ENCODE measurements at regions not wholly inside any gene's neighbourhood (a gene's known extent, or its start where the extent isn't known, plus 50 kb on each side); places are given as distances from the start of the nearest gene placed in this dataset.

DNA sequence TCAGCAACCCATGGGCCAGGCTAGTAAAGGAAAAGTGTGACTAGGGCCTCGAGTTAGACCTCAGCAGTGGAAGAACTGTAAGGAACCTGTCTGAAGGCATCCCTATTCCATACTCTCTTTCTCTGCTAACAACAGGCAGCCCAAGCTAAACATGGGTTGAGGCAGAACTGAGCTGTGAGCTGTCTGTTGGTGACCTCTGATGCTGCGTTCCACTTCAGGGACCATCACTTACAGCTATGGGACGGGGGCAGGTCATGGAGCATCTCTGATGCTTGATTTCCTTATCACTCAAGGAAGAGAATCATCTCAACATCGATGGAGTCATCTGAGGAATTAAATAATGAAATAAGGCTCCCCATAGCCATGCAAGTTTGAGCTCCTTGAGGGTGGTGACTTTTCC lies 174.8 kb downstream of the ACTL7B start:
- Histone ChIP-seq H3K4me3 (ENCODE audit: low read depth, low read length, poor library complexity, severe bottlenecking) (no peak overlapping the region), H4K20me1 (ENCODE audit: insufficient read depth, low read length) (no peaks in the 10 kb centered on the region), H3K4me1 (ENCODE audit: insufficient read depth, low read length, severe bottlenecking) (no peaks in the 10 kb centered on the region), H3F3A (ENCODE audit: insufficient read depth, low read length) (no peaks in the 10 kb centered on the region), H3K4me2 (ENCODE audit: low read length) (no peak overlapping the region), H3K27ac (ENCODE audit: low read depth, low read length, poor library complexity, severe bottlenecking) (no peak overlapping the region), H3K36me3 (ENCODE audit: insufficient read depth, low read length) (no peaks in the 10 kb centered on the region), H3K9ac (ENCODE audit: low read length) (no peak overlapping the region), H3K9me2 (ENCODE audit: low read depth, low read length) (no peaks in the 10 kb centered on the region), H3K27me3 (ENCODE audit: insufficient read depth, low read length) (no peaks in the 10 kb centered on the region), H3K79me2 (ENCODE audit: insufficient read depth, low read length) (no peaks in the 10 kb centered on the region), H2AFZ (ENCODE audit: low read length) (no peak overlapping the region), H3K9me3 (ENCODE audit: low read length) (no peaks in the 10 kb centered on the region)
- TF ChIP-seq, protein P1, sequence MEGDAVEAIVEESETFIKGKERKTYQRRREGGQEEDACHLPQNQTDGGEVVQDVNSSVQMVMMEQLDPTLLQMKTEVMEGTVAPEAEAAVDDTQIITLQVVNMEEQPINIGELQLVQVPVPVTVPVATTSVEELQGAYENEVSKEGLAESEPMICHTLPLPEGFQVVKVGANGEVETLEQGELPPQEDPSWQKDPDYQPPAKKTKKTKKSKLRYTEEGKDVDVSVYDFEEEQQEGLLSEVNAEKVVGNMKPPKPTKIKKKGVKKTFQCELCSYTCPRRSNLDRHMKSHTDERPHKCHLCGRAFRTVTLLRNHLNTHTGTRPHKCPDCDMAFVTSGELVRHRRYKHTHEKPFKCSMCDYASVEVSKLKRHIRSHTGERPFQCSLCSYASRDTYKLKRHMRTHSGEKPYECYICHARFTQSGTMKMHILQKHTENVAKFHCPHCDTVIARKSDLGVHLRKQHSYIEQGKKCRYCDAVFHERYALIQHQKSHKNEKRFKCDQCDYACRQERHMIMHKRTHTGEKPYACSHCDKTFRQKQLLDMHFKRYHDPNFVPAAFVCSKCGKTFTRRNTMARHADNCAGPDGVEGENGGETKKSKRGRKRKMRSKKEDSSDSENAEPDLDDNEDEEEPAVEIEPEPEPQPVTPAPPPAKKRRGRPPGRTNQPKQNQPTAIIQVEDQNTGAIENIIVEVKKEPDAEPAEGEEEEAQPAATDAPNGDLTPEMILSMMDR (IDR thresholded peaks at IDR 0.05; ENCODE audit: low read length): no peak
- no peak for TF ChIP-seq EZH2 (IDR thresholded peaks at IDR 0.05; ENCODE audit: borderline replicate concordance, low read length)

DNA sequence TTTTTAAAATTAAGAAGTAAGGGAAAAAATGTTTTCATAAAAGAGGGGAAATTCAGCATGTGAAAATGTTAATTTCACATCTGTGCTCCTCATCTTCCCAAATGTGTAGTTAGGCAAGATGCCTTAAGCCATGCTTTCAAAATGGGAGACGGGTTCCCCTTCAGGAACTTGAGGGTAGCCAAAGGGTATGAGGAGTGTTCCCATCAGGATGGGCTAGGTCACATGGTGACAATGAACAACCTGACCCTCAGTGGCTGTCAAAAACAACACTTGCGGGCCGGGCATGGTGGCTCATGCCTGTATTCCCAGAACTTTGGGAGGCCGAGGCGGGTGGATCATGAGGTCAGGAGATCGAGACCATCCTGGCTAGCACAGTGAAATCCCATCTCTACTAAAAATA lies 178.0 kb downstream of the ACTL7B start:
- H3K4me3 ChIP-seq (ENCODE audit: low read depth, low read length, poor library complexity, severe bottlenecking): no peak overlapping the region

DNA sequence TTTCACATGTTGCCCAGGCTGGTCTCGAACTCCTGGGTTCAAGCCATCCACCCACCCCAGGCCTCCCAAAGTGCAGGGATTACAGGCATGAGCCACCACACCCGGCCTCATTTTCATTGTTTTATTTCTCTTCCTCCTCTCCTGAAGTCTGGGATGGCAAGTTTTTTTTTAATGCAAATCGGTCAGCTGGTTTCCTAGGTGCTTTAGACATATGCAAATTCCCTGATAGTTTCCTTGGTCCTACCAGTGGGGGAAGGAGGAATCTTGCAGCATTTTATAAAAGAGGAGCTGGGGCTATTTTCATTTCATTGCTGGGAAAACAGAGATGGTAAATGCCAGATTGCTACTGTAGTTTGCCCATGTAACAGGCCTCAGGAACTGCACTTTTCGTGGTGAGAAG lies 179.4 kb downstream of the ACTL7B start:
- H3K4me1 ChIP-seq (ENCODE audit: insufficient read depth, low read length, severe bottlenecking): no peaks in the 10 kb centered on the region
- no peaks in the 10 kb centered on the region for H3F3A ChIP-seq (ENCODE audit: insufficient read depth, low read length)
- no peak overlapping the region for H3K27ac ChIP-seq (ENCODE audit: low read depth, low read length, poor library complexity, severe bottlenecking)
- H3K79me2 ChIP-seq (ENCODE audit: insufficient read depth, low read length): no peaks in the 10 kb centered on the region
- H2AFZ ChIP-seq (ENCODE audit: low read length): no peak overlapping the region
- no peaks in the 10 kb centered on the region for H3K36me3 ChIP-seq (ENCODE audit: insufficient read depth, low read length)
- H4K20me1 ChIP-seq (ENCODE audit: insufficient read depth, low read length): no peaks in the 10 kb centered on the region
- no peak overlapping the region for H3K9ac ChIP-seq (ENCODE audit: low read length)
- H3K4me2 ChIP-seq (ENCODE audit: low read length): no peak overlapping the region
- no peaks in the 10 kb centered on the region for H3K27me3 ChIP-seq (ENCODE audit: insufficient read depth, low read length)
- no peaks in the 10 kb centered on the region for H3K9me2 ChIP-seq (ENCODE audit: low read depth, low read length)
- TF ChIP-seq, protein P1 (IDR thresholded peaks at IDR 0.05; ENCODE audit: low read length): no peak
- TF ChIP-seq EZH2 (IDR thresholded peaks at IDR 0.05; ENCODE audit: borderline replicate concordance, low read length): no peak
- H3K4me3 ChIP-seq (ENCODE audit: low read depth, low read length, poor library complexity, severe bottlenecking): no peak overlapping the region
- H3K9me3 ChIP-seq (ENCODE audit: low read length): no peaks in the 10 kb centered on the region

More for the DNA sequence above, 178.0 kb downstream of the ACTL7B start:
- Histone ChIP-seq H3K27me3 (ENCODE audit: insufficient read depth, low read length) (no peaks in the 10 kb centered on the region), H3K9me3 (ENCODE audit: low read length) (no peaks in the 10 kb centered on the region), H3K79me2 (ENCODE audit: insufficient read depth, low read length) (no peaks in the 10 kb centered on the region), H3K9me2 (ENCODE audit: low read depth, low read length) (no peaks in the 10 kb centered on the region), H3K4me2 (ENCODE audit: low read length) (no peak overlapping the region), H3F3A (ENCODE audit: insufficient read depth, low read length) (no peaks in the 10 kb centered on the region), H3K27ac (ENCODE audit: low read depth, low read length, poor library complexity, severe bottlenecking) (no peak overlapping the region), H2AFZ (ENCODE audit: low read length) (no peak overlapping the region), H4K20me1 (ENCODE audit: insufficient read depth, low read length) (no peaks in the 10 kb centered on the region), H3K9ac (ENCODE audit: low read length) (no peak overlapping the region), H3K4me1 (ENCODE audit: insufficient read depth, low read length, severe bottlenecking) (no peaks in the 10 kb centered on the region), H3K36me3 (ENCODE audit: insufficient read depth, low read length) (no peaks in the 10 kb centered on the region)
- TF ChIP-seq, protein P1 (IDR thresholded peaks at IDR 0.05; ENCODE audit: low read length): no peak
- no peak for TF ChIP-seq EZH2 (IDR thresholded peaks at IDR 0.05; ENCODE audit: borderline replicate concordance, low read length)

Measured in OCI-LY1 (cell line).